Central memory CD4-positive, alpha-beta T cell (primary cell): ENCODE measurements at regions not wholly inside any gene's neighbourhood (a gene's known extent, or its start where the extent isn't known, plus 50 kb on each side); places are given as distances from the start of the nearest gene placed in this dataset.

ENCODE experiments used
- DNase-seq: peaks from one replicate; pipeline ENCODE4 v3.0.0; 2022

DNA sequence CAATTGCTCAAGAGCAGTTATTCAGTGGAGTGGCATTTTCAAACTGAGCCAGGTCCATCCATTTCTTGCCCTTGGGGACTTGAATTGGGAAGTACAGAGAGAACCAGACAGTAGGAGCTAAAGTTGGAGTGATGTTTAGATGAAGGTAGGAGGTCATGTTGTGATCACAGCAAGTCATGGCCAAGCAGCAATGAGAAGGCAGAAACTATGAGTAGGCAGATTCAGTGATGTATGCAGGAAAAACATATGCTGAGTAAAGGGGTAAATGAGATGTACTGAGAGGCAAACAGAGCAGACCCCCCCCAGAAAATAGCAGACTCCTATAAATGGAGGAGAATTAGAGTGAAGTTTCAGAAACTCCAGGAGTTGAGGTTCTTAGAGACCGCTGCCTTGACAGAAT, 95.8 kb downstream of the PERP start:
- DNase-seq, result no peak

- DNase-seq, result peak; percentile 1
Observed at GRCh38 chr6:138012682-138013081, 94.5 kb downstream of the PERP start.

DNA sequence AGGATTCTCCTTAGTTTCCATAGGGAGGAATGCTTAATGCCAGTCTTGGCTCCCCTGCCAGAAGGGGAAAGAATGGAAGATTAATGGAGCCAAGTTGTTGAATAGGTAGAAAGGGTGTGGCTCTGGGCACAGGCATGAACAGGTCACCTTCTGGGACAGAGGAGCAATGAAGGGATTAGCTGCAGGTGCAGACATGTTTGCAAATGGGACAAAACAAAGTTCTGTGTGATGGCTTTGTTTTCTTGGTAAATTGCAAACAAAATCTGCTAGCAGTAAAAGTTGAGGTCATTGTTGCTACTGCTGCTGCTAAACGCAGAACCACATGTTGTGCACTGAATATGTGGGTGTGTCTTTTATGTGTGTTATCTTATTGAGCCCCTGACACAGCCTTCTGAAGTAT, 93.3 kb downstream of the PERP start:
- no peak for DNase-seq

GRCh38 chr6:138017166-138017757, 90.0 kb downstream of the PERP start:
- no peak for DNase-seq

GRCh38 chr6:138018297-138018696, 88.9 kb downstream of the PERP start:
- DNase-seq, result no peak

GRCh38 chr6:138025528-138025978, 81.7 kb downstream of the PERP start:
- no peak for DNase-seq

DNA sequence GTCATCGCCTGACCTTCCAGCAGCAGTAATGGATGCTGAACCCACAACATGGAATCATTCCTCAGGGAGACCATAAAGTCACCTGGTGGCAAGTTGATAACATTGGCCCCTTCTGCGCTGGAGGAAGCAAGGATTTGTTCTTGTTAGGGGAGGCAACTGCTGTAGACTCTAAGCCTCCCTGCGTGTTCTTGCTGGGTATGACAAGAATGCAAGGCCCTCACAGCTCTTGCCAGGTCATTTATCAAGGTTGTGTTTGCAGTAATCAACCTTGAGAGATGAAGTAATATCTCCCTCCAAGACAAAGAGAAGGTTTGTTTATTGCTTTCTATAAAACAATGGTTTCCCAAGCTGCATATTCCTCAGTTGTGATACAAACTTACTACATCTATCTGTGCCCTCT, 80.9 kb downstream of the PERP start:
- no peak for DNase-seq

- no peak for DNase-seq
Observed at GRCh38 chr6:138028893-138029292, 78.3 kb downstream of the PERP start.

- DNase-seq, result no peak
Observed at GRCh38 chr6:138030872-138031271, 76.3 kb downstream of the PERP start.

DNA sequence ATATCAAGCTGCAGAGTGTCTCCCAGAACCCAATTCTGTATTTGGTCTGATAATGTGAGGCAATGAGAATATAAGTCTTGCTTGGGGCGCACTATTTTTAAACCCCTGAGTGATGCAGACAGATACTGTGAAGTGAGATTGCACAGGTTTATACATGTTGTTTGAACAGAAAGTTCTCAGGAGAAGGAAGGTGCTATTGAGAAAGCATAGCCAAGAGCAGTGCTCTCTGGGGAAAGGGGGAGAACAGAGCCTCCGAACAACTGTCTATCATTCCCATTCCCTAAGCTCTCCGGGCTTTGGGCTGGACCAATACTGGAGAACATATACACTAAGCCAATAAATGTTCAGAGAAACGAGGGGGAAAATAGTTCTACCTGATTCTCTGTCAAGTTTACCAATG, 75.8 kb downstream of the PERP start:
- DNase-seq, result no peak

DNA sequence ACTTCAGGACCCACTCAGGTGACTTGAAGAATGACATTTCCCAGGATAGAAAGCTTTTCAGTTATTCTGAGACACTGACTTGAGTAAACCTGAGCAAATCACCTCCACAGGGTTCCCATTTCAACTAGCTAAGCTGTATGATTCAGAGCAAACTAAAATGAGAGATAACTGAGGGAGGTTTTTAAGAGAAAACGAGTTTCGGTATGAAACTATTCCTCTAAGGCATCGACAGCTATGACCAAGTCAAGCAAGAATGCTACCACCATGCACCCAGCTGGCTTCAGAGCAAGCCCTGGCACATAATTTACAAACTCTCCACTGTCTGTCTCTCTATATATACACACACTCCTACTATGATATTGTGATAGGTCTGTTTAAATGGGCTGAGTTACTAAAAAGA, 75.4 kb downstream of the PERP start:
- no peak for DNase-seq

DNA sequence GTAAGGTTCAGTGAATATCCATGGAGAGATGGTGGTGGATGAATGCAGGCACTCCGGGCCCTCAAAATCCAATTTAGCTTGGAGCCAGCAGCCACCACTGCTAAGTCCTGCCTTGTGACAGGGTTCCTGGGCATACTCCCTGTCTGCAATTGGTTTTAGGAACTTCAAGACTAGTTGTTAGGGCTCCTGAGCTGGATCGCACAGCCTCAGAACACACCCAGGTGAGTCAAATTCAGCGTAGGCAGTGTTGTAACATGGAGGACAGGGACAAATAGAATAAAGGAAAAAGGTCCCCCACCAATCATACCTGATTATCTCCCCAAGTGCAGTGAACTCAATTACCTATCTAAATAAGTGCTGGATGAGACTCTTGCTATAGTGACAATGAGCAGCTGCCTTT, 74.6 kb downstream of the PERP start:
- DNase-seq, result no peak

DNA sequence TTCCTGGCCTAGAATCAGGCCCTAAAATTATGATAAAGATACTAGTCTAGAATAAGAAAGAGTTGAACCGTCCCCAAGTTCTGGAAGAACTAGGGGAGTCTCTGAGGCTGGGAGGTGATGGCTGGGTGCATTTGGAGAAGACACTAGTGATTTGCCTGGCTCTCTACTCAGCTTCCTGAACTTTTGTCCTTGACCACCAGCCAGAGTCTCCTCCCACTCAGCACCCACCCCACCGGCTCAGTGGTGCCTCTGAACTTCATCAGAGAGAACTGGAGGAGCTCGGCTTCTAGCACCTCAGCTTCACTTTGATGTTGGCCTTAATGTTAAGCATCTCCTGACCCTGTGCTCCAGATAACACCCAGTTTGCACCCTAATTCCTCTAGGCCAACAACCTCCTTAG, 73.0 kb downstream of the PERP start:
- no peak for DNase-seq

- no peak for DNase-seq
Observed at GRCh38 chr6:138035070-138035469, 72.1 kb downstream of the PERP start.

DNA sequence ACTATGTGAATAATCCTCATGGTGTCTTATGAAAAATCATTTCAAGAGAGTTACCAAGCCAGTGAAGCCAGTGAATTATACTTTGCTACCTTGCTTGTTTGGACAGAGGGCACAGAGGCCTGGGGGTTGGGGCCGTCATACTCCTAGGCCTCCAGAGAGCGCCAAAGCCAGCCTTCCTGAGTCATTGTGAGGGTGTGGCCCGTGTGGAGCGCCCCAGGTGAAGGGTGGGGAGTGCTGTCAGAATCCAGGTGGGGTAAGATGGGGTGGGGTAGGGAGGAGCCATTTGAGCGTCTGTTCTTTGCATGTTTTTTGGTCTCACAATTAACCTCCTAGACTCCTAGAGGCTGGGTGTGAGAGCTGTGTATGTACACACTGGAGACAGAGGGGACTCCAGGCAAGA, 71.1 kb downstream of the PERP start:
- DNase-seq, result no peak

GRCh38 chr6:138037009-138037504, 70.2 kb downstream of the PERP start:
- DNase-seq, result no peak

- no peak for DNase-seq
Observed at GRCh38 chr6:138038142-138038870, 68.9 kb downstream of the PERP start.
